ENCODE measurements at regions not wholly inside any gene's neighbourhood (a gene's known extent, or its start where the extent isn't known, plus 50 kb on each side); places are given as distances from the start of the nearest gene placed in this dataset.

GRCh38 chr21:27806281-27806680 is 839.4 kb upstream of the ADAMTS5 start:
- no peak for TF ChIP-seq EZH2phosphoT487 (IDR thresholded peaks at IDR 0.05; ENCODE audit: borderline replicate concordance)
- TF ChIP-seq, protein P1, sequence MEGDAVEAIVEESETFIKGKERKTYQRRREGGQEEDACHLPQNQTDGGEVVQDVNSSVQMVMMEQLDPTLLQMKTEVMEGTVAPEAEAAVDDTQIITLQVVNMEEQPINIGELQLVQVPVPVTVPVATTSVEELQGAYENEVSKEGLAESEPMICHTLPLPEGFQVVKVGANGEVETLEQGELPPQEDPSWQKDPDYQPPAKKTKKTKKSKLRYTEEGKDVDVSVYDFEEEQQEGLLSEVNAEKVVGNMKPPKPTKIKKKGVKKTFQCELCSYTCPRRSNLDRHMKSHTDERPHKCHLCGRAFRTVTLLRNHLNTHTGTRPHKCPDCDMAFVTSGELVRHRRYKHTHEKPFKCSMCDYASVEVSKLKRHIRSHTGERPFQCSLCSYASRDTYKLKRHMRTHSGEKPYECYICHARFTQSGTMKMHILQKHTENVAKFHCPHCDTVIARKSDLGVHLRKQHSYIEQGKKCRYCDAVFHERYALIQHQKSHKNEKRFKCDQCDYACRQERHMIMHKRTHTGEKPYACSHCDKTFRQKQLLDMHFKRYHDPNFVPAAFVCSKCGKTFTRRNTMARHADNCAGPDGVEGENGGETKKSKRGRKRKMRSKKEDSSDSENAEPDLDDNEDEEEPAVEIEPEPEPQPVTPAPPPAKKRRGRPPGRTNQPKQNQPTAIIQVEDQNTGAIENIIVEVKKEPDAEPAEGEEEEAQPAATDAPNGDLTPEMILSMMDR (conservative IDR thresholded peaks at IDR 0.05; ENCODE audit: low read length): no peak
- Histone ChIP-seq H2AFZ (ENCODE audit: low read length) (no peak overlapping the region), H3K4me3 (ENCODE audit: low read length, poor library complexity, severe bottlenecking) (no peak overlapping the region), H3F3A (ENCODE audit: low read depth) (no peaks in the 10 kb centered on the region), H3K9me2 (replicated peaks; ENCODE audit: low read depth, low read length) (no peaks in the 10 kb centered on the region), H4K20me1 (ENCODE audit: insufficient read depth, low read length, poor library complexity, severe bottlenecking) (no peaks in the 10 kb centered on the region), H3K9ac (ENCODE audit: low read depth, low read length, poor library complexity, severe bottlenecking) (no peak overlapping the region), H3K4me1 (ENCODE audit: insufficient read depth, low read length, poor library complexity, severe bottlenecking) (no peaks in the 10 kb centered on the region), H3K9me3 (ENCODE audit: insufficient read depth, low read depth, low read length) (no peaks in the 10 kb centered on the region), H3K79me2 (ENCODE audit: insufficient read depth, low read length) (no peaks in the 10 kb centered on the region), H3K36me3 (ENCODE audit: insufficient read depth, low read length) (no peaks in the 10 kb centered on the region), H3K27me3 (ENCODE audit: insufficient read depth, low read length, poor library complexity, severe bottlenecking) (no peaks in the 10 kb centered on the region), H3K4me2 (ENCODE audit: low read depth, low read length, poor library complexity, severe bottlenecking) (no peak overlapping the region)

DNA sequence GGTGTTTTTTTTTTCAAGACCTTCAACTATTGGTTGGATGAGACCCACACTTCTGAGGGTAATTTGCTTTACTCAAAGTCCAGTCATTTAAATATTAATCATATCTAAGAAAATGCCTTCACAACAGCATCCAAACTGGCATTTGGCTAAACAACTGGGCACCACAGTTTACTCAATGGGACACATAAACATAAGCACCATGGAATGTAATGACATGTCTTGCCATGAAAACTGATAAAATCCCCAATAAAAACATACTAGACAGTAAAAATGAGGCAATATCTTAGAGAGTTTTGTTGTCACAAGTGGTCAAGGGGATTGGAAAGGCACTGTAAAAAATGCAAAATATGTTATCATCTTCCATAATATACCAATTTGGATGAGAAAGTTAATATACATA is 838.8 kb upstream of the ADAMTS5 start:
- TF ChIP-seq EZH2phosphoT487 (IDR thresholded peaks at IDR 0.05; ENCODE audit: borderline replicate concordance): no peak
- TF ChIP-seq, protein P1 (conservative IDR thresholded peaks at IDR 0.05; ENCODE audit: low read length): no peak
- H3K36me3 ChIP-seq (ENCODE audit: insufficient read depth, low read length): no peaks in the 10 kb centered on the region

DNA sequence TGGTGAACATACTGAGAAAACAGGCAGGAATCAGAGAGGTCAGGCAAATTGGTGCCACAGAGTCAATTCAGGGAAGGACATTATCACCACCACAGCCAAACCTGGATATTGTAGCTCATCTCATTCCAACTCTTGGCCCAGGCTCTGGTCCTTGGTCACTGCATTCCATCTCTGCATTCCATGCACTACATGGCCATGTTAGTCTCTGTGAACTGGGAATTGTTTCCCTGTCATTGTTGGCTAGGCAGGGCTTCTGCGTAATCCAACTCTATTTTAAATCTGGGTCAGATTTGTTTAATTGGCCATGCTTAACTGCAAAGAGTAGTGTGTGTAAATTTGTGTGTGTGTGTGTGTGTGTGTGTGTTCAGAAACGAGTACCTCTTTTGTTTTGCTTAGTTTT is 837.6 kb upstream of the ADAMTS5 start:
- no peaks in the 10 kb centered on the region for H3K79me2 ChIP-seq (ENCODE audit: insufficient read depth, low read length)
- TF ChIP-seq EZH2phosphoT487 (IDR thresholded peaks at IDR 0.05; ENCODE audit: borderline replicate concordance): no peak
- TF ChIP-seq, protein P1 (conservative IDR thresholded peaks at IDR 0.05; ENCODE audit: low read length): no peak
- no peak overlapping the region for H3K4me2 ChIP-seq (ENCODE audit: low read depth, low read length, poor library complexity, severe bottlenecking)
- H3K4me3 ChIP-seq (ENCODE audit: low read length, poor library complexity, severe bottlenecking): no peak overlapping the region
- no peaks in the 10 kb centered on the region for H3K9me2 ChIP-seq (replicated peaks; ENCODE audit: low read depth, low read length)
- H3K4me1 ChIP-seq (ENCODE audit: insufficient read depth, low read length, poor library complexity, severe bottlenecking): no peaks in the 10 kb centered on the region
- H3K9ac ChIP-seq (ENCODE audit: low read depth, low read length, poor library complexity, severe bottlenecking): no peak overlapping the region
- no peak overlapping the region for H2AFZ ChIP-seq (ENCODE audit: low read length)
- no peaks in the 10 kb centered on the region for H3K36me3 ChIP-seq (ENCODE audit: insufficient read depth, low read length)
- H3K27me3 ChIP-seq (ENCODE audit: insufficient read depth, low read length, poor library complexity, severe bottlenecking): no peaks in the 10 kb centered on the region
- no peaks in the 10 kb centered on the region for H3K9me3 ChIP-seq (ENCODE audit: insufficient read depth, low read depth, low read length)
- H3F3A ChIP-seq (ENCODE audit: low read depth): no peaks in the 10 kb centered on the region
- H4K20me1 ChIP-seq (ENCODE audit: insufficient read depth, low read length, poor library complexity, severe bottlenecking): no peaks in the 10 kb centered on the region

More for the DNA sequence above, 838.8 kb upstream of the ADAMTS5 start:
- Histone ChIP-seq H4K20me1 (ENCODE audit: insufficient read depth, low read length, poor library complexity, severe bottlenecking) (no peaks in the 10 kb centered on the region), H3K9me2 (replicated peaks; ENCODE audit: low read depth, low read length) (no peaks in the 10 kb centered on the region), H3K9ac (ENCODE audit: low read depth, low read length, poor library complexity, severe bottlenecking) (no peak overlapping the region), H2AFZ (ENCODE audit: low read length) (no peak overlapping the region), H3F3A (ENCODE audit: low read depth) (no peaks in the 10 kb centered on the region), H3K4me2 (ENCODE audit: low read depth, low read length, poor library complexity, severe bottlenecking) (no peak overlapping the region), H3K27me3 (ENCODE audit: insufficient read depth, low read length, poor library complexity, severe bottlenecking) (no peaks in the 10 kb centered on the region), H3K9me3 (ENCODE audit: insufficient read depth, low read depth, low read length) (no peaks in the 10 kb centered on the region), H3K4me3 (ENCODE audit: low read length, poor library complexity, severe bottlenecking) (no peak overlapping the region), H3K79me2 (ENCODE audit: insufficient read depth, low read length) (no peaks in the 10 kb centered on the region), H3K4me1 (ENCODE audit: insufficient read depth, low read length, poor library complexity, severe bottlenecking) (no peaks in the 10 kb centered on the region)

Data from Loucy (cell line).